Suprapubic skin (tissue), 4 donors: ENCODE measurements at regions not wholly inside any gene's neighbourhood (a gene's known extent, or its start where the extent isn't known, plus 50 kb on each side); places are given as distances from the start of the nearest gene placed in this dataset.

Experiments
- DNase-seq, 2 donors: peaks; one replicate each; pipeline ENCODE4 v3.0.0-alpha.2; 2019; ENCODE audit warnings: low spot score in 2 of 2
- H3K27ac ChIP-seq: fragments of 200-600 bp; sonication (generic); one replicate; pipeline ENCODE4 v1.5.1; 2019
- H3K27me3 ChIP-seq: fragments of 200-600 bp; sonication (generic); one replicate; pipeline ENCODE4 v1.5.1; 2019
- H3K36me3 ChIP-seq: fragments of 200-600 bp; sonication (generic); one replicate; pipeline ENCODE4 v1.5.1; 2019
- H3K4me1 ChIP-seq: fragments of 200-600 bp; sonication (generic); one replicate; pipeline ENCODE4 v1.5.1; 2019
- H3K4me3 ChIP-seq: fragments of 200-600 bp; sonication (generic); one replicate; pipeline ENCODE4 v1.5.1; 2019; ENCODE audit warnings: mild to moderate bottlenecking
- H3K9me3 ChIP-seq: fragments of 200-600 bp; sonication (generic); one replicate; pipeline ENCODE4 v1.5.1; 2019
- CTCF ChIP-seq, 2 donors: fragments of 200-600 bp in 1 of 2; fragments of 450-650 bp in 1 of 2; sonication (generic) in 1 of 2; IDR thresholded peaks; one replicate each; pipeline ENCODE4 v1.5.1; 2016 to 2019; ENCODE audit warnings: antibody characterized with exemption in 2 of 2, mild to moderate bottlenecking in 1 of 2, moderate library complexity in 1 of 2
- EP300 ChIP-seq: sonication (generic); formaldehyde crosslinking; IDR thresholded peaks from one replicate; pipeline ENCODE4 v1.6.1; 2017; ENCODE audit warnings: antibody characterized with exemption
- POLR2A ChIP-seq, 2 donors: fragments of 450-650 bp; IDR thresholded peaks; one replicate each; pipeline ENCODE4 v1.6.1; 2017; ENCODE audit warnings: antibody characterized with exemption in 2 of 2, mild to moderate bottlenecking in 2 of 2, moderate library complexity in 2 of 2
- POLR2AphosphoS5 ChIP-seq, 3 donors: sonication (generic); formaldehyde crosslinking; IDR thresholded peaks; one replicate each; pipeline ENCODE4 v1.6.1; 2017; ENCODE audit warnings: antibody characterized with exemption in 3 of 3
- WGBS: methylation state at CpG from one replicate; pipeline ENCODE4 v1.1.5; 2018; 5-methylcytosine and 5-hydroxymethylcytosine counted together

GRCh38 chr13:22776394-22777186, 404.2 kb upstream of the SGCG start:
- H3K4me3 ChIP-seq, result no peak overlapping the region
- H3K27ac ChIP-seq, result no peak overlapping the region
- H3K4me1 ChIP-seq, result no peaks in the 10 kb centered on the region
- WGBS, result 82% methylated on average over 15 of the region's 15 CpGs
- no peak for DNase-seq
- no peaks in the 10 kb centered on the region for H3K36me3 ChIP-seq
- TF ChIP-seq POLR2AphosphoS5 (IDR thresholded peaks at IDR 0.05), result no peak
- TF ChIP-seq CTCF (IDR thresholded peaks at IDR 0.05), result no peak
- TF ChIP-seq EP300, result no peak
- TF ChIP-seq POLR2A (IDR thresholded peaks at IDR 0.05), result no peak
- peaks cover 3% of the 10 kb centered on the region for H3K27me3 ChIP-seq
- H3K9me3 ChIP-seq, result no peaks in the 10 kb centered on the region

GRCh38 chr13:22777207-22777606, 403.6 kb upstream of the SGCG start:
- 72% methylated on average over 2 of the region's 2 CpGs for WGBS
- Histone ChIP-seq H3K4me3 (no peak overlapping the region), H3K9me3 (no peaks in the 10 kb centered on the region), H3K27me3 (no peaks in the 10 kb centered on the region), H3K4me1 (no peaks in the 10 kb centered on the region), H3K36me3 (no peaks in the 10 kb centered on the region), H3K27ac (no peak overlapping the region)
- TF ChIP-seq POLR2AphosphoS5 (IDR thresholded peaks at IDR 0.05) (no peak), CTCF (IDR thresholded peaks at IDR 0.05) (no peak), POLR2A (IDR thresholded peaks at IDR 0.05) (no peak), EP300 (no peak)
- DNase-seq, result no peak

DNA sequence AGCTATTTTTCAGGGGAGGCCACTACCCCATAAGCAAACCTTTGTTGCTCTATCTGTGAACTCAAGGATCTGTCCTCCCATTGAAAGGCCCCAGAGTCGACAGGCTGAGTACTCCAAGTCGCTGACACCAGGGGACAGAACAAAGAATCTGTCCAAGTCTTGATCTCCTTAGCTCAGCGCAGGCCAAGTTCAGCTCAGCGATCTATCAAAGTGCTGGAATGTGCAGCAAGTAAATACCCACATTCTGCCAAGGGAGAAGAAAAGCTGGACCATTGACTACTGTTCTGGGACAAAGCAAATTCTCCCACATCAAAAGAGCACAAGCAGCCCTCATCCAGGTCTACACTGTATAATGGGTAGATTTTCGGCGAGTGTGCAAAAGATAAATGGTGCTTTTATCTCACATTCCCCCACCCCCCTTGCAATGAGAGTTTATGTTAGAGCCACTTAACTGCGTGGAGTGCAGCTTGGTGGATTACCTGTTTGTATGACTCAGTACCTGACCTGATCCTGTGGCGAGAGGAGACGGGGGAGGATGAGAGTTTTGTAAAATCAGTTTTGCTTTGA, 391.7 kb upstream of the SGCG start:
- TF ChIP-seq POLR2A (IDR thresholded peaks at IDR 0.05) (no peak), EP300 (no peak), CTCF (IDR thresholded peaks at IDR 0.05) (no peak), POLR2AphosphoS5 (IDR thresholded peaks at IDR 0.05) (no peak)
- H3K4me1 ChIP-seq, result no peaks in the 10 kb centered on the region
- H3K36me3 ChIP-seq, result no peaks in the 10 kb centered on the region
- WGBS, result 65% methylated on average over 9 of the region's 9 CpGs
- H3K4me3 ChIP-seq, result no peak overlapping the region
- H3K27me3 ChIP-seq, result peaks cover 4% of the 10 kb centered on the region
- no peak overlapping the region for H3K27ac ChIP-seq
- DNase-seq, result no peak
- H3K9me3 ChIP-seq, result no peaks in the 10 kb centered on the region

- WGBS, result 57% methylated on average over 3 of the region's 3 CpGs
- no peak overlapping the region for H3K27ac ChIP-seq
- H3K9me3 ChIP-seq, result no peaks in the 10 kb centered on the region
- DNase-seq, result no peak
- TF ChIP-seq CTCF (IDR thresholded peaks at IDR 0.05), result no peak
- no peak for TF ChIP-seq EP300
- no peak for TF ChIP-seq POLR2AphosphoS5 (IDR thresholded peaks at IDR 0.05)
- TF ChIP-seq POLR2A (IDR thresholded peaks at IDR 0.05), result no peak
- H3K4me3 ChIP-seq, result no peak overlapping the region
- H3K27me3 ChIP-seq, result peaks cover 4% of the 10 kb centered on the region
- no peaks in the 10 kb centered on the region for H3K36me3 ChIP-seq
- H3K4me1 ChIP-seq, result no peaks in the 10 kb centered on the region
Measured at GRCh38 chr13:22789916-22790315, 390.9 kb upstream of the SGCG start.

GRCh38 chr13:22793598-22794134, 387.1 kb upstream of the SGCG start:
- DNase-seq, result no peak
- 64% methylated on average over 10 of the region's 10 CpGs for WGBS
- Histone ChIP-seq H3K4me1 (no peaks in the 10 kb centered on the region), H3K4me3 (no peak overlapping the region), H3K36me3 (no peaks in the 10 kb centered on the region), H3K9me3 (no peaks in the 10 kb centered on the region), H3K27me3 (peaks cover 4% of the 10 kb centered on the region), H3K27ac (no peak overlapping the region)
- TF ChIP-seq POLR2AphosphoS5 (IDR thresholded peaks at IDR 0.05) (no peak), CTCF (IDR thresholded peaks at IDR 0.05) (no peak), EP300 (no peak), POLR2A (IDR thresholded peaks at IDR 0.05) (no peak)
